Activated B cell treated with CpG ODN at 0.5 μM for 24 hours (primary cell): ENCODE measurements at regions not wholly inside any gene's neighbourhood (a gene's known extent, or its start where the extent isn't known, plus 50 kb on each side); places are given as distances from the start of the nearest gene placed in this dataset.

Experiments used
- ATAC-seq: fragments of 200-7000 bp; cut with Tn5 transposase; one replicate; pipeline ENCODE4 v1.10.0; 2021; ENCODE audit warnings: low read depth, mild to moderate bottlenecking, moderate library complexity
- CTCF ChIA-PET: fragments of 350-600 bp; sonication (Branson Sonifier 250); formaldehyde crosslinking; loops from one replicate; lab custom pipeline; 2021; ENCODE audit warnings: antibody characterized with exemption; lab: Charles Lee
- POLR2A ChIA-PET: fragments of 350-600 bp; sonication (Branson Sonifier 250); formaldehyde crosslinking; loops from one replicate; lab custom pipeline; 2021; ENCODE audit warnings: antibody characterized with exemption; lab: Charles Lee
- DNase-seq: peaks from one replicate; pipeline ENCODE4 v3.0.0; 2022
- H3K27ac Mint-ChIP-seq: one replicate; pipeline ENCODE4 v1.8.0; 2020; ENCODE audit warnings: mixed read lengths
- H3K27me3 Mint-ChIP-seq: one replicate; pipeline ENCODE4 v1.8.0; 2021; ENCODE audit warnings: mixed read lengths
- H3K36me3 Mint-ChIP-seq: one replicate; pipeline ENCODE4 v1.8.0; 2021; ENCODE audit warnings: low read depth, mixed read lengths
- H3K4me1 Mint-ChIP-seq: one replicate; pipeline ENCODE4 v1.8.0; 2021; ENCODE audit warnings: mixed read lengths
- H3K4me3 Mint-ChIP-seq: one replicate; pipeline ENCODE4 v1.8.0; 2020; ENCODE audit warnings: mild to moderate bottlenecking, mixed read lengths
- H3K9me3 Mint-ChIP-seq: one replicate; pipeline ENCODE4 v1.8.0; 2020; ENCODE audit warnings: mixed read lengths
- CTCF ChIP-seq: fragments of 200-600 bp; IDR thresholded peaks from one replicate; pipeline ENCODE4 v1.8.0; 2022; ENCODE audit warnings: antibody characterized with exemption, mild to moderate bottlenecking
- intact Hi-C: fragments of 100-400 bp; cut with micrococcal nuclease; formaldehyde crosslinking; loops from one replicate; pipeline ENCODE4 v1.15.1; 2024

DNA sequence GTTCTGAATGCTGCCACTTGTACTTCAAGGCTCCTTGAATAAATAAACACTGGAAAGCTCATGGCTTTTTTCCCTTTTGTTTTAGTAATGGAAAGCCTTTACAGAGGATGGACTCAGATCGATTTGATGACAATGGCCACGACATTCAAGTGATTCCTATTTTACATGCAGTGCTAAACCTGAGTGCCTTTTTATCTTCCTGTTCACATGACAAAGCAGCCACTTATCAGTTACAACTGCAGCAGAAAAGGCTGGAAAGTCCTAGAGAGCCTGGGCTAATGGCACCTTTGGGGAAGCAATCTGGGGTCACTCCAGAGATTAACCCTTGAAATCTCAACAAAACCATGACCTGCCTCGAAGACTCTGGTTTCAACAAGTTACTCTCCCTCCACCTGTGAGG, 249.0 kb upstream of the AUTS2 start:
- DNase-seq (no peak), ATAC-seq (no peak)
- intact Hi-C loops = no loop called here
- Mint-ChIP-seq H3K9me3 (peaks cover under 1% of the 10 kb centered on the region), H3K4me3 (no peak overlapping the region), H3K4me1 (no peaks in the 10 kb centered on the region), H3K36me3 (no peaks in the 10 kb centered on the region), H3K27ac (no peak overlapping the region), H3K27me3 (no peaks in the 10 kb centered on the region)
- POLR2A ChIA-PET = no interaction called here
- CTCF ChIA-PET = no interaction called here
- TF ChIP-seq CTCF = no peak

GRCh38 chr7:69358163-69358821, 240.0 kb upstream of the AUTS2 start:
- H3K4me1 Mint-ChIP-seq = no peaks in the 10 kb centered on the region
- H3K4me3 Mint-ChIP-seq = no peak overlapping the region
- DNase-seq = no peak
- no peak for ATAC-seq
- CTCF ChIA-PET = no interaction called here
- no peak for TF ChIP-seq CTCF
- POLR2A ChIA-PET = no interaction called here
- no peaks in the 10 kb centered on the region for H3K36me3 Mint-ChIP-seq
- no peaks in the 10 kb centered on the region for H3K27me3 Mint-ChIP-seq
- intact Hi-C loops = no loop called here
- no peaks in the 10 kb centered on the region for H3K9me3 Mint-ChIP-seq
- H3K27ac Mint-ChIP-seq = no peak overlapping the region

DNA sequence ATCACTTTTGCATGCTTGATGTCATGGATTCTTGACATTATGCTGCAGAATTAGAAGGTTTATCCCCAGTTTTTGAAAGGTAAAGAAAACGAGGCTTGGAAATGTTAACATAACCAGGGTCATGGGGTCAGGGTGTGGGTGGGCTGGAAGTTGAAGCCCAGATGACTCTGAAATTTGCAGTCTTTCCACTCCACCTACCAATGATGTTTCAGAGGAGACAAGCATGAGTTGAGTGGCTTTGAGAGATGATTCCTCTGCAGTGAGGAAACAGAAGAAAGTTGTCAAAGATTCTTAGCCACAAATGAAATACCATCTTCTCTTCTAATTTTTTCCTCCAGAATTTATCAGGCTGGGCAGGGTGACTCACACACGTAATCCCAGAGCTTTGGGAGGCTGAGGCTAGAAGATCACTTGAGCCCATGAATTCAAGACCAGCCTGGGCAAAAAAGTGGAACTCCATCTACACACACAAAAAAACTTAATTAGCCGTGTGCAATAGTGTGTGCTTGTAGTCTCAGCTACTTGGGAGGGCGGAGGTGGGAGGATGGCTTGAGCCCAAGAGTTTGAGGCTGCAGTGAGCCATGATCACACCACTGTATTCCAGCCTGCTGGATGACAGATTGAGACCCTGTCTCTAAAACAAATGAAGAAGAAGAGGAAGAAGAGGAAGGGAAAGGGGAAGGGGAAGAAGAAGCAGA, 239.1 kb upstream of the AUTS2 start:
- intact Hi-C loops = no loop called here
- Mint-ChIP-seq H3K27ac (no peak overlapping the region), H3K4me3 (no peak overlapping the region), H3K36me3 (no peaks in the 10 kb centered on the region), H3K9me3 (no peaks in the 10 kb centered on the region), H3K4me1 (no peaks in the 10 kb centered on the region), H3K27me3 (no peaks in the 10 kb centered on the region)
- no peak for ATAC-seq
- DNase-seq = no peak
- ChIA-PET CTCF (no interaction called here), POLR2A (no interaction called here)
- no peak for TF ChIP-seq CTCF

DNA sequence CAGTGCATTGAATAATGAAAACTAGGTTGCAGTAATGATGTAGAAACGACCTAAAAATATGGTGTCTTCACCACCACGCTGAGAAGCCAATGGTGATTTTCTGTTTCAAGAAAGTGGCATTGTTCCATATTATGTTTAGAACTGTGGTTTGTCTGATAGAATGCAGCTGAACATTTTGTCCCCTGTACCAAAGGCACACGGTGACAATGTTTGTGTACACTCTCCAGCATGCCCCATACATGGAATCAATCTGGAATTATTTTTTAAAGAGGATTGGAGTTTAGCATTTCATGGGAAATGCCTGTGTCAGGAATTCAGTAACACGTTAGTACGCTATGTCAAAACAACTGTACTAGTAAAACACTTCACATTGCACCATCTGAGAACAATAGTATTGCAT, 237.4 kb upstream of the AUTS2 start:
- Mint-ChIP-seq H3K27ac (no peak overlapping the region), H3K4me3 (no peak overlapping the region), H3K4me1 (no peaks in the 10 kb centered on the region), H3K36me3 (no peaks in the 10 kb centered on the region), H3K9me3 (no peaks in the 10 kb centered on the region), H3K27me3 (no peaks in the 10 kb centered on the region)
- ATAC-seq (no peak), DNase-seq (no peak)
- ChIA-PET POLR2A (no interaction called here), CTCF (no interaction called here)
- TF ChIP-seq CTCF = no peak
- intact Hi-C loops = no loop called here

- no peaks in the 10 kb centered on the region for H3K9me3 Mint-ChIP-seq
- H3K4me1 Mint-ChIP-seq = no peaks in the 10 kb centered on the region
- H3K27ac Mint-ChIP-seq = no peak overlapping the region
- no peaks in the 10 kb centered on the region for H3K36me3 Mint-ChIP-seq
- DNase-seq (no peak), ATAC-seq (no peak)
- no peaks in the 10 kb centered on the region for H3K27me3 Mint-ChIP-seq
- POLR2A ChIA-PET = no interaction called here
- CTCF ChIA-PET = no interaction called here
- H3K4me3 Mint-ChIP-seq = no peak overlapping the region
- TF ChIP-seq CTCF = no peak
- intact Hi-C loops = no loop called here
Measured at GRCh38 chr7:69363136-69363535, 235.1 kb upstream of the AUTS2 start.
